ENCODE measurements at regions not wholly inside any gene's neighbourhood (a gene's known extent, or its start where the extent isn't known, plus 50 kb on each side); places are given as distances from the start of the nearest gene placed in this dataset.
"Not testable (repeated sequence)": the region's sequence is repeated elsewhere in the genome, so short reads cannot be mapped to it uniquely, and the experiment has no call there.

GRCh38 chr13:44669534-44669933 lies 93.4 kb upstream of the TSC22D1 start:
- no peak overlapping the region for H3K4me3 ChIP-seq (ENCODE audit: low read depth, low read length)
- no peak overlapping the region for H3K27ac ChIP-seq (ENCODE audit: extremely low read depth, low read depth, low read length)
- no peaks in the 10 kb centered on the region for H3K4me1 ChIP-seq (ENCODE audit: control insufficient read depth, insufficient read depth, low read length)
- TF ChIP-seq, protein P1, sequence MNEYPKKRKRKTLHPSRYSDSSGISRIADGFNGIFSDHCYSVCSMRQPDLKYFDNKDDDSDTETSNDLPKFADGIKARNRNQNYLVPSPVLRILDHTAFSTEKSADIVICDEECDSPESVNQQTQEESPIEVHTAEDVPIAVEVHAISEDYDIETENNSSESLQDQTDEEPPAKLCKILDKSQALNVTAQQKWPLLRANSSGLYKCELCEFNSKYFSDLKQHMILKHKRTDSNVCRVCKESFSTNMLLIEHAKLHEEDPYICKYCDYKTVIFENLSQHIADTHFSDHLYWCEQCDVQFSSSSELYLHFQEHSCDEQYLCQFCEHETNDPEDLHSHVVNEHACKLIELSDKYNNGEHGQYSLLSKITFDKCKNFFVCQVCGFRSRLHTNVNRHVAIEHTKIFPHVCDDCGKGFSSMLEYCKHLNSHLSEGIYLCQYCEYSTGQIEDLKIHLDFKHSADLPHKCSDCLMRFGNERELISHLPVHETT (tag by site-specific recombination; IDR thresholded peaks at IDR 0.05): no peak
- TF ChIP-seq KLF16 (tag by site-specific recombination; IDR thresholded peaks at IDR 0.05): no peak
- TF ChIP-seq SP7 (tag by site-specific recombination; IDR thresholded peaks at IDR 0.05): no peak
- no peak for TF ChIP-seq TSHZ1 (tag by site-specific recombination; IDR thresholded peaks at IDR 0.05; ENCODE audit: borderline replicate concordance)
- TF ChIP-seq, protein P2, sequence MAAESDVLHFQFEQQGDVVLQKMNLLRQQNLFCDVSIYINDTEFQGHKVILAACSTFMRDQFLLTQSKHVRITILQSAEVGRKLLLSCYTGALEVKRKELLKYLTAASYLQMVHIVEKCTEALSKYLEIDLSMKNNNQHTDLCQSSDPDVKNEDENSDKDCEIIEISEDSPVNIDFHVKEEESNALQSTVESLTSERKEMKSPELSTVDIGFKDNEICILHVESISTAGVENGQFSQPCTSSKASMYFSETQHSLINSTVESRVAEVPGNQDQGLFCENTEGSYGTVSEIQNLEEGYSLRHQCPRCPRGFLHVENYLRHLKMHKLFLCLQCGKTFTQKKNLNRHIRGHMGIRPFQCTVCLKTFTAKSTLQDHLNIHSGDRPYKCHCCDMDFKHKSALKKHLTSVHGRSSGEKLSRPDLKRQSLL (tag by site-specific recombination; IDR thresholded peaks at IDR 0.05): no peak
- TF ChIP-seq ZNF600 (tag by site-specific recombination; IDR thresholded peaks at IDR 0.05): no peak
- ChIA-PET CTCF (no interaction called here), POLR2A (no interaction called here)
- no peaks in the 10 kb centered on the region for H3K36me3 ChIP-seq (ENCODE audit: control insufficient read depth in 2 of 2, insufficient read depth in 1 of 2, low read length in 2 of 2)
- H3K9me3 ChIP-seq (ENCODE audit: control insufficient read depth, insufficient read depth, low read depth, low read length): no peaks in the 10 kb centered on the region

- no peaks in the 10 kb centered on the region for H3K36me3 ChIP-seq (ENCODE audit: control insufficient read depth in 2 of 2, insufficient read depth in 1 of 2, low read length in 2 of 2)
- ChIA-PET CTCF (interaction anchor here (1.1 kb wide), 1 partner anchor 20 kb away, joined by 3 read pairs; no protein-coding TSS in a partner anchor), POLR2A (no interaction called here)
- H3K27ac ChIP-seq (ENCODE audit: extremely low read depth, low read depth, low read length): no peak overlapping the region
- no peaks in the 10 kb centered on the region for H3K9me3 ChIP-seq (ENCODE audit: control insufficient read depth, insufficient read depth, low read depth, low read length)
- H3K4me1 ChIP-seq (ENCODE audit: control insufficient read depth, insufficient read depth, low read length): no peaks in the 10 kb centered on the region
- TF ChIP-seq ZFP41 (tag by site-specific recombination; IDR thresholded peaks at IDR 0.05; ENCODE audit: borderline replicate concordance): no peak
- TF ChIP-seq SP7 (tag by site-specific recombination; IDR thresholded peaks at IDR 0.05): peak; percentile 90
- no peak for TF ChIP-seq ZNF747 (tag by site-specific recombination; IDR thresholded peaks at IDR 0.05)
- TF ChIP-seq KLF7 (tag by site-specific recombination; IDR thresholded peaks at IDR 0.05; ENCODE audit: borderline replicate concordance): no peak
- no peak overlapping the region for H3K4me3 ChIP-seq (ENCODE audit: low read depth, low read length)
Observed at GRCh38 chr13:44668688-44669087, 92.6 kb upstream of the TSC22D1 start.

- no peak for TF ChIP-seq OVOL3 (tag by site-specific recombination; IDR thresholded peaks at IDR 0.05)
- no peak for TF ChIP-seq KLF1 (tag by site-specific recombination; IDR thresholded peaks at IDR 0.05)
- POLR2A ChIA-PET: no interaction called here
- H3K4me1 ChIP-seq (ENCODE audit: control insufficient read depth, insufficient read depth, low read length): no peaks in the 10 kb centered on the region
- H3K9me3 ChIP-seq (ENCODE audit: control insufficient read depth, insufficient read depth, low read depth, low read length): no peaks in the 10 kb centered on the region
- H3K36me3 ChIP-seq (ENCODE audit: control insufficient read depth in 2 of 2, insufficient read depth in 1 of 2, low read length in 2 of 2): no peaks in the 10 kb centered on the region
- H3K27ac ChIP-seq (ENCODE audit: extremely low read depth, low read depth, low read length): no peak overlapping the region
- CTCF ChIA-PET: interaction anchor here (0.6 to 1.1 kb wide), 2 partner anchors 19 to 90 kb away, joined by 3 read pairs; no protein-coding TSS in a partner anchor
- no peak overlapping the region for H3K4me3 ChIP-seq (ENCODE audit: low read depth, low read length)
Observed at GRCh38 chr13:44667943-44668342, 91.8 kb upstream of the TSC22D1 start.

DNA sequence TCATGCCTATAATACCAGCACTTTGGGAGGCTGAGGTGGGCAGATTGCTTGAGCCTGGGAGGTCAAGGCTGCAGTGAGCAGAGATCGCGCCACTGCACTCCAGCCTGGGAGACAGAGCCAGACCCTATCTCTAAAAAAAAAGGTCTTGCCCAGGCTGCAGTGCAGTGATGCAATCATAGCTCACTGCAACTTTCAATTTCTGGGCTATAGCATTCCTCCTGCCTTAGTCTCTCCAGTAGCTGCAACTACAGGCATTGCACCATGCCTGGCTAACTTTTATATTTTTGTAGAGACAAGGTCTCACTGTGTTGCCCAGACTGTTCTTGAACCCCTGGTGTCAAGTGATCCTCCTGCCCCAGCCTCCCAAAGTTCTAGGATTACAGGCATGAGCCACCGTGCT lies 90.4 kb upstream of the TSC22D1 start:
- H3K27ac ChIP-seq (ENCODE audit: extremely low read depth, low read depth, low read length); POLR2A ChIA-PET: not testable (repeated sequence)

More for the DNA sequence above, 90.4 kb upstream of the TSC22D1 start:
- H3K36me3 ChIP-seq (ENCODE audit: control insufficient read depth in 2 of 2, insufficient read depth in 1 of 2, low read length in 2 of 2); H3K4me3 ChIP-seq (ENCODE audit: low read depth, low read length); CTCF ChIA-PET; H3K9me3 ChIP-seq (ENCODE audit: control insufficient read depth, insufficient read depth, low read depth, low read length); H3K4me1 ChIP-seq (ENCODE audit: control insufficient read depth, insufficient read depth, low read length): not testable (repeated sequence)
